ENCODE measurements at regions not wholly inside any gene's neighbourhood (a gene's known extent, or its start where the extent isn't known, plus 50 kb on each side); places are given as distances from the start of the nearest gene placed in this dataset.

GRCh38 chr13:47121092-47121763 is 224.4 kb upstream of the HTR2A start:
- Mint-ChIP-seq H3K4me1 (no peaks in the 10 kb centered on the region), H3K4me3 (no peak overlapping the region), H3K9me3 (ENCODE audit: insufficient read depth) (no peaks in the 10 kb centered on the region), H3K27me3 (no peaks in the 10 kb centered on the region), H3K27ac (no peak overlapping the region)
- no peak overlapping the region for H3K4me2 ChIP-seq (replicated peaks; ENCODE audit: low read depth, low read length, poor library complexity, severe bottlenecking)
- WGBS (ENCODE audit: insufficient coverage) = no CpG with 5 or more reads among the region's 1 CpG
- no peak overlapping the region for H3K9ac ChIP-seq (ENCODE audit: low read length)
- CTCF ChIA-PET = no interaction called here
- DNase-seq = no peak
- intact Hi-C loops (cut with micrococcal nuclease) = no loop called here
- no peak overlapping the region for H3K4me3 ChIP-seq (ENCODE audit: control extremely low read depth in 1 of 5, extremely low read depth in 1 of 5, insufficient read depth in 1 of 5, low read depth in 2 of 5, low read length in 4 of 5)
- no peaks in the 10 kb centered on the region for H3K9me3 ChIP-seq (ENCODE audit: control extremely low read depth in 1 of 3, control insufficient read depth in 2 of 3, insufficient read depth in 1 of 3, low read length in 2 of 3)
- TF ChIP-seq CTCF (IDR thresholded peaks at IDR 0.05) = no peak
- TF ChIP-seq EZH2 (IDR thresholded peaks at IDR 0.05; ENCODE audit: borderline replicate concordance, insufficient read depth, low read depth, low read length, poor library complexity, severe bottlenecking) = no peak
- H4K20me1 ChIP-seq (ENCODE audit: control insufficient read depth, insufficient read depth, low read length, poor library complexity, severe bottlenecking) = no peaks in the 10 kb centered on the region
- POLR2A ChIA-PET = no interaction called here
- no peaks in the 10 kb centered on the region for H3K27me3 ChIP-seq (replicated peaks in 1 of 4; ENCODE audit: control extremely low read depth in 1 of 4, control insufficient read depth in 3 of 4, insufficient read depth in 4 of 4, low read length in 3 of 4)
- H2AFZ ChIP-seq (ENCODE audit: insufficient read depth, low read depth, low read length, poor library complexity, severe bottlenecking) = no peak overlapping the region
- no peaks in the 10 kb centered on the region for H3K79me2 ChIP-seq (ENCODE audit: control insufficient read depth, insufficient read depth, low read length)
- H3K36me3 ChIP-seq (replicated peaks in 1 of 2; ENCODE audit: control extremely low read depth in 1 of 2, control insufficient read depth in 1 of 2, extremely low read depth in 1 of 2, insufficient read depth in 2 of 2, low read length in 1 of 2) = no peaks in the 10 kb centered on the region
- ATAC-seq (ENCODE audit: low read depth) = no peak
- H3K4me1 ChIP-seq (ENCODE audit: control insufficient read depth in 2 of 2, insufficient read depth in 2 of 2, low read length in 2 of 2) = no peaks in the 10 kb centered on the region
- no peak overlapping the region for H3K27ac ChIP-seq (ENCODE audit: low read length in 2 of 2)

GRCh38 chr13:47120282-47120681 is 223.4 kb upstream of the HTR2A start:
- H3K79me2 ChIP-seq (ENCODE audit: control insufficient read depth, insufficient read depth, low read length) = no peaks in the 10 kb centered on the region
- no peak overlapping the region for H3K4me2 ChIP-seq (replicated peaks; ENCODE audit: low read depth, low read length, poor library complexity, severe bottlenecking)
- TF ChIP-seq CTCF (IDR thresholded peaks at IDR 0.05) = no peak
- TF ChIP-seq EZH2 (IDR thresholded peaks at IDR 0.05; ENCODE audit: borderline replicate concordance, insufficient read depth, low read depth, low read length, poor library complexity, severe bottlenecking) = no peak
- H3K4me1 Mint-ChIP-seq = no peaks in the 10 kb centered on the region
- CTCF ChIA-PET = no interaction called here
- ATAC-seq (ENCODE audit: low read depth) (no peak), DNase-seq (no peak)
- no peak overlapping the region for H3K27ac ChIP-seq (ENCODE audit: low read length in 2 of 2)
- H3K9me3 ChIP-seq (ENCODE audit: control extremely low read depth in 1 of 3, control insufficient read depth in 2 of 3, insufficient read depth in 1 of 3, low read length in 2 of 3) = no peaks in the 10 kb centered on the region
- no peak overlapping the region for H3K27ac Mint-ChIP-seq
- H3K9me3 Mint-ChIP-seq (ENCODE audit: insufficient read depth) = no peaks in the 10 kb centered on the region
- H3K27me3 ChIP-seq (replicated peaks in 1 of 4; ENCODE audit: control extremely low read depth in 1 of 4, control insufficient read depth in 3 of 4, insufficient read depth in 4 of 4, low read length in 3 of 4) = no peaks in the 10 kb centered on the region
- H3K4me3 Mint-ChIP-seq = no peak overlapping the region
- H4K20me1 ChIP-seq (ENCODE audit: control insufficient read depth, insufficient read depth, low read length, poor library complexity, severe bottlenecking) = no peaks in the 10 kb centered on the region
- 100% methylated on average over 5 of the region's 5 CpGs for WGBS (ENCODE audit: insufficient coverage)
- intact Hi-C loops (cut with micrococcal nuclease) = no loop called here
- no peak overlapping the region for H2AFZ ChIP-seq (ENCODE audit: insufficient read depth, low read depth, low read length, poor library complexity, severe bottlenecking)
- POLR2A ChIA-PET = no interaction called here
- no peaks in the 10 kb centered on the region for H3K4me1 ChIP-seq (ENCODE audit: control insufficient read depth in 2 of 2, insufficient read depth in 2 of 2, low read length in 2 of 2)
- H3K27me3 Mint-ChIP-seq = no peaks in the 10 kb centered on the region
- no peak overlapping the region for H3K9ac ChIP-seq (ENCODE audit: low read length)
- no peak overlapping the region for H3K4me3 ChIP-seq (ENCODE audit: control extremely low read depth in 1 of 5, extremely low read depth in 1 of 5, insufficient read depth in 1 of 5, low read depth in 2 of 5, low read length in 4 of 5)
- H3K36me3 ChIP-seq (replicated peaks in 1 of 2; ENCODE audit: control extremely low read depth in 1 of 2, control insufficient read depth in 1 of 2, extremely low read depth in 1 of 2, insufficient read depth in 2 of 2, low read length in 1 of 2) = no peaks in the 10 kb centered on the region

Measured in B cell (primary cell).